ENCODE measurements at regions not wholly inside any gene's neighbourhood (a gene's known extent, or its start where the extent isn't known, plus 50 kb on each side); places are given as distances from the start of the nearest gene placed in this dataset.

- Histone ChIP-seq H3K79me2 (ENCODE audit: insufficient read depth, low read length) (no peaks in the 10 kb centered on the region), H3K27ac (ENCODE audit: low read depth, low read length) (no peak overlapping the region), H3K9me3 (ENCODE audit: low read depth, low read length) (no peaks in the 10 kb centered on the region), H3K4me1 (ENCODE audit: insufficient read depth, low read length) (no peaks in the 10 kb centered on the region), H2AFZ (ENCODE audit: low read length) (no peak overlapping the region), H3K36me3 (ENCODE audit: insufficient read depth, low read length) (no peaks in the 10 kb centered on the region), H3K27me3 (ENCODE audit: insufficient read depth, low read length) (no peaks in the 10 kb centered on the region), H3K4me3 (ENCODE audit: insufficient read depth, low read length) (no peak overlapping the region), H4K20me1 (ENCODE audit: insufficient read depth, low read length) (no peaks in the 10 kb centered on the region), H3K4me2 (ENCODE audit: insufficient read depth, low read length) (no peak overlapping the region)
- TF ChIP-seq, protein P1, sequence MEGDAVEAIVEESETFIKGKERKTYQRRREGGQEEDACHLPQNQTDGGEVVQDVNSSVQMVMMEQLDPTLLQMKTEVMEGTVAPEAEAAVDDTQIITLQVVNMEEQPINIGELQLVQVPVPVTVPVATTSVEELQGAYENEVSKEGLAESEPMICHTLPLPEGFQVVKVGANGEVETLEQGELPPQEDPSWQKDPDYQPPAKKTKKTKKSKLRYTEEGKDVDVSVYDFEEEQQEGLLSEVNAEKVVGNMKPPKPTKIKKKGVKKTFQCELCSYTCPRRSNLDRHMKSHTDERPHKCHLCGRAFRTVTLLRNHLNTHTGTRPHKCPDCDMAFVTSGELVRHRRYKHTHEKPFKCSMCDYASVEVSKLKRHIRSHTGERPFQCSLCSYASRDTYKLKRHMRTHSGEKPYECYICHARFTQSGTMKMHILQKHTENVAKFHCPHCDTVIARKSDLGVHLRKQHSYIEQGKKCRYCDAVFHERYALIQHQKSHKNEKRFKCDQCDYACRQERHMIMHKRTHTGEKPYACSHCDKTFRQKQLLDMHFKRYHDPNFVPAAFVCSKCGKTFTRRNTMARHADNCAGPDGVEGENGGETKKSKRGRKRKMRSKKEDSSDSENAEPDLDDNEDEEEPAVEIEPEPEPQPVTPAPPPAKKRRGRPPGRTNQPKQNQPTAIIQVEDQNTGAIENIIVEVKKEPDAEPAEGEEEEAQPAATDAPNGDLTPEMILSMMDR (IDR thresholded peaks at IDR 0.05; ENCODE audit: extremely low read depth, low read depth, low read length), result no peak
- DNase-seq (ENCODE audit: insufficient read length, low spot score, missing footprints), result no peak
These were observed 1531.4 kb upstream of the SLC10A2 start for GRCh38 chr13:104597546-104598180.

DNA sequence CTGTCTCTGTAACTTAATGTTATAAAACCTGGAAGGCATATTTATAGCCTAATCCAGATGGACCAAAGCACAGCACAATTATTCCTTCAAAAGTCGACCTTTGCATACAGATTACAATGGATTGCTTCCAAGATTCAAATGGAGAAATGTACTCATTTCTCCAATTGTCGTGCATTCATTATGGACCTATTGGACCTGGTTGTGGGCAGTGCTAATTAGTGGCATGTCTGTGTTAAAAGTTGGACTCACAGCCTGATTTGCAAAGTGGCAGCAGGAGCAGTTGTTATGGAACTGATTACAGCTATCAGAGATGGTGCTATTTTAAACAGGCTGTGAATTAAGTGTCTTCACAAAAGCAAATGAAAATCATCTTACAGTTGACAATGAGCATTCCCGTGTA is 1529.3 kb upstream of the SLC10A2 start:
- no peaks in the 10 kb centered on the region for H3K79me2 ChIP-seq (ENCODE audit: insufficient read depth, low read length)
- no peak overlapping the region for H2AFZ ChIP-seq (ENCODE audit: low read length)
- no peaks in the 10 kb centered on the region for H3K9me3 ChIP-seq (ENCODE audit: low read depth, low read length)
- no peaks in the 10 kb centered on the region for H3K27me3 ChIP-seq (ENCODE audit: insufficient read depth, low read length)
- H3K36me3 ChIP-seq (ENCODE audit: insufficient read depth, low read length), result no peaks in the 10 kb centered on the region
- TF ChIP-seq, protein P1 (IDR thresholded peaks at IDR 0.05; ENCODE audit: extremely low read depth, low read depth, low read length), result no peak
- DNase-seq (ENCODE audit: insufficient read length, low spot score, missing footprints), result no peak
- H3K4me3 ChIP-seq (ENCODE audit: insufficient read depth, low read length), result no peak overlapping the region
- no peaks in the 10 kb centered on the region for H3K4me1 ChIP-seq (ENCODE audit: insufficient read depth, low read length)
- H4K20me1 ChIP-seq (ENCODE audit: insufficient read depth, low read length), result no peaks in the 10 kb centered on the region
- H3K4me2 ChIP-seq (ENCODE audit: insufficient read depth, low read length), result no peak overlapping the region
- no peak overlapping the region for H3K27ac ChIP-seq (ENCODE audit: low read depth, low read length)

DNA sequence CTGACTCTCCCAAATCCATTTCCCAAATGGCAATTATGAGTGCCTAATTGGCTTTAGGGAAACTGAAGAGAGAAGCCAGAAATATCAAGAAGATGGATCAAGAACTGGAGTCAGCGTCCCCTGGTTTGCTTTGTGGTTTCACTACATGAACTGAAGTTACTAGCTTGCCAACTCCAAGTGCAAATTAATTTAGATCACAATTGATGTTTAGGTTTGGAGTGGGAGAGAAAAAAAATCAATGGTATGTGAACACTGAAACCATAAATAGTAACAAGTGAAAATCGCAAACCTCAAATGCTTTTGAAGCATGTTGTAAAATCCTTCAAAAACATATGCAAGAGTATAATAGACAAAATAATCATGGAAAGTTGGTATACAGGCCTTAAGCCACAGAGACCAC is 1528.6 kb upstream of the SLC10A2 start:
- no peak overlapping the region for H3K4me2 ChIP-seq (ENCODE audit: insufficient read depth, low read length)
- no peaks in the 10 kb centered on the region for H3K27me3 ChIP-seq (ENCODE audit: insufficient read depth, low read length)
- H3K79me2 ChIP-seq (ENCODE audit: insufficient read depth, low read length), result no peaks in the 10 kb centered on the region
- no peak overlapping the region for H2AFZ ChIP-seq (ENCODE audit: low read length)
- no peak overlapping the region for H3K27ac ChIP-seq (ENCODE audit: low read depth, low read length)
- H3K4me3 ChIP-seq (ENCODE audit: insufficient read depth, low read length), result no peak overlapping the region
- TF ChIP-seq, protein P1 (IDR thresholded peaks at IDR 0.05; ENCODE audit: extremely low read depth, low read depth, low read length), result no peak
- H4K20me1 ChIP-seq (ENCODE audit: insufficient read depth, low read length), result no peaks in the 10 kb centered on the region
- H3K9me3 ChIP-seq (ENCODE audit: low read depth, low read length), result no peaks in the 10 kb centered on the region
- H3K4me1 ChIP-seq (ENCODE audit: insufficient read depth, low read length), result no peaks in the 10 kb centered on the region
- DNase-seq (ENCODE audit: insufficient read length, low spot score, missing footprints), result no peak
- no peaks in the 10 kb centered on the region for H3K36me3 ChIP-seq (ENCODE audit: insufficient read depth, low read length)

DNA sequence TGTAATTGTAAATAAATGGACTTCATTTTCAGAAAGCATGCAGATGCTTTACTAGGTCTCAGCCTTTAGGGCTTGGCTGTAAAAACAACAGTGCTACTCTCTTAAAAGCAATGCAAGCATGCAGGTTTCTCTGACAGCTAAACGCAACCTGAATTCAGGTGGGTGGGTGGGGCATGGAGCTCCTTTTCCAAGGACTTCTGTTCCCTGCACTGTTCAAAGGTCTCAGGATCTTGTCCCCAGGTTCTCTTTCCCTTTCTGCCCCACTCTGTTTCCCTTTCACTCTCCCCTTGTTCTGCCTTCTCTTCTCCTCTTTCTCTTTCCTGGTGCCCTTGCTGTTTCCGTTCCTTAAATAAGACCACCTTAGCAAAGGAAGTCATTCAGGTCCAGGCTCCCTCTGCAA is 1527.5 kb upstream of the SLC10A2 start:
- no peak overlapping the region for H3K4me2 ChIP-seq (ENCODE audit: insufficient read depth, low read length)

More for the DNA sequence above, 1527.5 kb upstream of the SLC10A2 start:
- H3K79me2 ChIP-seq (ENCODE audit: insufficient read depth, low read length), result no peaks in the 10 kb centered on the region
- TF ChIP-seq, protein P1 (IDR thresholded peaks at IDR 0.05; ENCODE audit: extremely low read depth, low read depth, low read length), result no peak
- DNase-seq (ENCODE audit: insufficient read length, low spot score, missing footprints), result no peak
- H3K27ac ChIP-seq (ENCODE audit: low read depth, low read length), result no peak overlapping the region
- no peaks in the 10 kb centered on the region for H4K20me1 ChIP-seq (ENCODE audit: insufficient read depth, low read length)
- no peaks in the 10 kb centered on the region for H3K9me3 ChIP-seq (ENCODE audit: low read depth, low read length)
- no peaks in the 10 kb centered on the region for H3K27me3 ChIP-seq (ENCODE audit: insufficient read depth, low read length)
- no peak overlapping the region for H3K4me3 ChIP-seq (ENCODE audit: insufficient read depth, low read length)
- no peaks in the 10 kb centered on the region for H3K4me1 ChIP-seq (ENCODE audit: insufficient read depth, low read length)
- H3K36me3 ChIP-seq (ENCODE audit: insufficient read depth, low read length), result no peaks in the 10 kb centered on the region
- H2AFZ ChIP-seq (ENCODE audit: low read length), result no peak overlapping the region

All from osteoblast (primary cell).